ENCODE measurements at regions not wholly inside any gene's neighbourhood (a gene's known extent, or its start where the extent isn't known, plus 50 kb on each side); places are given as distances from the start of the nearest gene placed in this dataset.

DNA sequence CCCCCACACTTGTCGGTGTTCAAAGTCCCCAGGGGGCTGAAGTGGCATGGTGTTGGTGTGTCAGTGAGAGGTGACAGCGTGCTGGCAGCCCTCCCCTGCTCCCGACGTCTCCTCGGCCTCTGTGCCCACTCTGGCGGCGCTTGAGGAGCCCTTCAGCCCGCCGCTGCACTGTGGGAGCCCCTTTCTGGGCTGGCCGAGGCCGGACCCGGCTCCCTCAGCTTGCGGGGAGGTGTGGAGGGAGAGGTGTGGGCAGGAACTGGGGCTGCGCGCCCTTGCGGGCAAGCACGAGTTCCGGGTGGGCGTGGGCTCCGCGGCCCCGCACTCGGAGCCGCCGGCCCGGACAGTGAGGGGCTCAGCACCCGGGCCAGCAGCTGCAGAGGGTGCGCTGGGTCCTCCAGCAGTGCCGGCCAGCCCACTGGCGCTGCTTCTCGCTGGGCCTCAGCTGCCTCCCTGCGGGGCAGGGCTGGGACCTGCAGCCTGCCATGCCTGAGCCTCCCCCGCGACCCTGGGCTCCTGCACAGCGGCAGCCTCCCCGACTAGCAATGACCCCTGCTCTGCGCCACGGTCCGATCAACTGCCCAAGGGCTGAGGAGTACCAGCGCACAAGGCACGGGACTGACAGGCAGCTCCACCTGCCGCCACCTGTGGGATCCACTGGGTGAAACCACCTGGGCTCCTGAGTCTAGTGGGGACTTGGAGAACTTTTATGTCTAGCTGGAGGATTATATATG lies 224.1 kb upstream of the RIOK2 start:
- no peak for DNase-seq

DNA sequence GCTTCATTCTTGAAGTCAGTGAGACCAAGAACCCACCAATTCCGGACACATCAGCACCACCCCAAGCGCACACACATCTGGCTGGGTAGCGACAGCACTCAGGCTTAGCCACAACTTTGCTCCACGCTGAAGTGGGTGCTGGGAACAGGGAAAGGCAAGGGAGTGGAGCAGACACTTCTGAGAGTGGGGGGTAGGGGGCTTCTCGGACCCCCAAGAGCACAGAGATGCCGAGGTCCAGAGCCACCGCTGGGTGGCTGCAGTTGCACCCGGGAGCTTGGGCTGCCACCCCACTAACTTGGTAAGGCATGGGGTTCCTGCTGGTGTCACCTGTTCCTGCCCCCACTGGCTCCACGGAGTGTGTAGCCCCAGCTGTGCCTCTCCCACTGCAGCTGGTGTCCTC lies 225.3 kb upstream of the RIOK2 start:
- no peak for DNase-seq

DNA sequence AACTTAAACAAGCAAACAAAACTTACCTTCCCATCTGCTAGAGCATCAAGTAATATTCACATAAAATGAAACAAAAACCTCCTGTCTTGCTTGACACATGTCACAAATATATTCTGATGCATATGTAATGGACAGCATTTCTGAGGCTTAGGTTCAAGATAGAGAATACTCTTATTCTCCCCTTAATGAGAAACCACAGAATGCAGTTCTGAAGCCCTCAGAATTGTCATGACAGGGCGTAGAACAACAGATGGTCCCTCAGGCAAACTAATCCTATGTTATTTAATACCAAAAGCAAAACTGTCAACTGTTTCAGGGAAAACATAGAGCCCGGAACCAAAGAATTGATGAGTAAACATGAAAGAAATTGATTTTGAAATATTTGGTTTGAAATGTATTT lies 229.9 kb upstream of the RIOK2 start:
- DNase-seq, result no peak

DNA sequence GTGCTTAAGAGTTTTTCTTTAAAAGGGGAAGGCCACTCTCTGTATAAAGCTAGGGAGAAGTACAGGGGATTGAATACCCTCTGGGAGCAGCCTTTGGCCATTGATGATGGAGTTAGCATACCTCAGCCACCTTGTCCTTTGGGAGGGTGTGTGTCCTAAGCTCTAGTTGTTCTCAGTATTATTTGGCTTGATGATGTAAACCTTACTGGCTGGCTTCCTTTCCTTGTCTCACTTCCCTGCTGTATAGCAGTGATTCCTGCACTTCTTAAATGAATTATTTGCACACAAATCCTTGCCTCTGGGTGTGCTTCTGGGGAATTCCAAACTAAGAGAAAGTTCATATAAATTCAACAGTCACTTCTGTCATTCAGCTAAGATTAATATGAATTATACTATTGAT lies 234.9 kb upstream of the RIOK2 start:
- DNase-seq, result no peak

DNA sequence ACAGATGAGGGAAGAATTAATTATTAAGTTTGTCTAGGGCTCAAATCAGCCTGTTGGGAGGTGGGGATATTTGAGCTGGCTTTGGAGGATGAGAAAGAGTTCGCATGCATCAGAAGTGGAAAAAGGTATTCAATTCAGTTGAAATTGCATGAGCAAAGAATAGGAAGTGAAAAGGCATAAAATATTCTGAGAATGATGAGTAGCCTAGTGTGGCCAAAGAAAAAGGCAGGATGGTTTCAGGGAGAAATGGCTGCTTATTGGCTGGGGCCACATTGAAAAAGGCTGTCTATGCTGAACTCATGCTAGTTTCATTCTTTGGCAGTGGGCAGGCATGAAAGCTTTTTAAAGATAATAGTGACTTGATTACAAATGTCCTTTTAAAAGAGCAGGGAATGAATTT lies 235.4 kb upstream of the RIOK2 start:
- no peak for DNase-seq

- DNase-seq, result no peak
Measured at GRCh38 chr5:97420646-97421045, 237.6 kb upstream of the RIOK2 start.

GRCh38 chr5:97422678-97423077 lies 239.6 kb upstream of the RIOK2 start:
- no peak for DNase-seq

GRCh38 chr5:97425511-97425910 lies 242.5 kb upstream of the RIOK2 start:
- peak in 1 of 2 experiments; percentile 0 for DNase-seq

GRCh38 chr5:97427235-97427634 lies 244.2 kb upstream of the RIOK2 start:
- DNase-seq, result no peak

- no peak for DNase-seq
Measured at GRCh38 chr5:97434021-97434420, 251.0 kb upstream of the RIOK2 start.

DNA sequence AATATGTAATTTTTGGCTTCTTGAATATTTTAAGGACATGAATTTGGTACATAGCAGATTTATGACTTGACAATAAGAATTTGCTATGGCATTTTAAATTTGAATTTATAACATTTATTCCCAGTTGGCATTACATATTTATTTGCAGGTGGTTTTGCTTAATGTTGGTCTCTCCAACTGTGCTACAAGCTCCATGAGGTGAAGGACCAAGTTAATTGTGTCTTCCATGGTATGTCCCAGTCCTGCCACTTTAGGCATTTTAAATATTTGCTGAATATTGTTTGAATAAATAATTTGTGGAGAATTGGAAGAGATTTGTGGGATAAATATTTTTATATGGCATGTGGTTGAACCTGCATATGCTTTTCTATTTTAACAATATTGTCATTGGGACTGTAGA lies 253.4 kb upstream of the RIOK2 start:
- no peak for DNase-seq

- DNase-seq, result no peak
Measured at GRCh38 chr5:97443740-97444139, 260.7 kb upstream of the RIOK2 start.

GRCh38 chr5:97449172-97449571 lies 266.1 kb upstream of the RIOK2 start:
- DNase-seq, result peak in 1 of 2 experiments; percentile 2

DNA sequence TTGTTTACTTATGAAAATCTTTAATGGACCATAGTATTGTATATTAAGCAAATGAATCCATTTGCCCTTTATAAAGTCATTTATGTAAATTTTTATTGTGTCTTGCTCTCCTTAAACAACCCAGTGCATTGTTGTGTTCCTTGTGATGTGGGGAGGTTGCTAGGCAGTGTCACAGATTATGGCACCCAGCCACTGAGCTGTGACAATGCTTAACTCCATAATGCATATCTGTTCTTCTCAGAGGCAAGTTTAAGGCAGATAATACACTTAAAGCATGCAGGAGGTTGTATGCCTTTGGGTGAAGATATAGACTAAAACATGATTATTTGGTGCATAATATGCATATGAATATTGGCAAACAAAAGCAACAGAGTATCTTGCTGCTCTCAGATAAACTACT lies 269.6 kb upstream of the RIOK2 start:
- DNase-seq, result peak; percentile 33

GRCh38 chr5:97453263-97453662 lies 270.2 kb upstream of the RIOK2 start:
- no peak for DNase-seq

- DNase-seq, result no peak
Measured at GRCh38 chr5:97454015-97454414, 271.0 kb upstream of the RIOK2 start.

- DNase-seq, result no peak
Measured at GRCh38 chr5:97455996-97456395, 272.9 kb upstream of the RIOK2 start.

- no peak for DNase-seq
Measured at GRCh38 chr5:97458851-97459250, 275.8 kb upstream of the RIOK2 start.

DNA sequence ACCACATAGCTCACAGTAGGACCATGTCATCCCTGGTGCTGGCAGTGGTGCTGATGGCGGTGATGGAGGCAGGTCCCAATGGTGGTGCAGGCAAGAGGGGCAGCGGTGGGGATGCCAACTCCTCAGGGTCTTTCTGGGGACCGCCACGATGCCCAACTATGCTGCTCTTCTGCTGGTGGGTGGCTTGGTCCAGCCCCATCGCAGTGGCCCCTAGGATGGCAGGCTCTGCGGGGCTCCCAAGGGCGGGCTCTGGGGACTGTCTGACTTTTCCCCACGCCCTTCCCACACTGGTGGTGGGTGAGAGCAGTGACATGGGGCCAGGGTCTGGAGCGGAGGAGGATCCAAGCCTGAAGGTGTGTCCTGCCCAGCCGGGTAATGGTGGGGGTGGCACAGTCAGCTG lies 288.9 kb upstream of the RIOK2 start:
- no peak for DNase-seq

- DNase-seq, result no peak
Measured at GRCh38 chr5:97475847-97476246, 292.8 kb upstream of the RIOK2 start.

- no peak for DNase-seq
Measured at GRCh38 chr5:97476852-97477534, 293.9 kb upstream of the RIOK2 start.

DNA sequence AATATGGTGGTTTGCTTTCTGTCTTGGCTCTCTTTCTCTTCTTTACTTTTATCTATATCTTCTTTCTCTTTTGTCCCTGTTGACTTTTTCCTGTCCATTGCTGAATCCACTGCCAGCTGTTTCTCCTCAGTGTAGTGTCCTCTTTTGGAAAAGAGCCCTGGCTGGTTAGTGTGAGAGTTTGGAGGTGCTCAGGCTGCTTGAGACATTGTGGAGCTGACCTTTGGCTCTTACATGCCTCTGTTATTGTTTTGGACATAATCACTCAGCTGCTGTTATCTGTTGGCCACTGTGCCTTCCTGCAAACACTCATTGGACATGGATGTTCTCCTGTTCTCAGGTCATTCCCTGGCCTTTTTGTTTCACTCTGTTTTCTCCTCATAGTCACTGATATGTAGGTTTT lies 295.4 kb upstream of the RIOK2 start:
- no peak for DNase-seq

GRCh38 chr5:97480313-97480712 lies 297.3 kb upstream of the RIOK2 start:
- DNase-seq, result no peak

- no peak for DNase-seq
Measured at GRCh38 chr5:97488126-97488668, 305.1 kb upstream of the RIOK2 start.
